GM21526 (cell line): ENCODE measurements at regions not wholly inside any gene's neighbourhood (a gene's known extent, or its start where the extent isn't known, plus 50 kb on each side); places are given as distances from the start of the nearest gene placed in this dataset.
"Not testable (repeated sequence)": the region's sequence is repeated elsewhere in the genome, so short reads cannot be mapped to it uniquely, and the experiment has no call there.

ENCODE experiments used
- ATAC-seq: cut with Tn5 transposase; IDR thresholded peaks from one replicate; pipeline ENCODE4 v1.9.1; 2021; ENCODE audit warnings: moderate library complexity; ENCODE audit not compliant: unreplicated experiment, low FRiP score

GRCh38 chr9:89670801-89671434 is 66.1 kb downstream of the GADD45G start:
- no peak for ATAC-seq

GRCh38 chr9:89674667-89675057 is 69.8 kb downstream of the GADD45G start:
- no peak for ATAC-seq

- ATAC-seq = no peak
These were observed 70.4 kb downstream of the GADD45G start for GRCh38 chr9:89675058-89675742.

GRCh38 chr9:89676281-89676680 is 71.5 kb downstream of the GADD45G start:
- no peak for ATAC-seq

GRCh38 chr9:89677702-89678395 is 73.0 kb downstream of the GADD45G start:
- no peak for ATAC-seq

- no peak for ATAC-seq
These were observed 73.7 kb downstream of the GADD45G start for GRCh38 chr9:89678396-89679015.

- no peak for ATAC-seq
These were observed 74.2 kb downstream of the GADD45G start for GRCh38 chr9:89679016-89679415.

GRCh38 chr9:89679581-89679980 is 74.8 kb downstream of the GADD45G start:
- no peak for ATAC-seq

- ATAC-seq = no peak
These were observed 76.0 kb downstream of the GADD45G start for GRCh38 chr9:89680547-89681467.

GRCh38 chr9:89681468-89681859 is 76.7 kb downstream of the GADD45G start:
- not testable (repeated sequence) for ATAC-seq

GRCh38 chr9:89683626-89684025 is 78.8 kb downstream of the GADD45G start:
- ATAC-seq = no peak

GRCh38 chr9:89684218-89684617 is 79.4 kb downstream of the GADD45G start:
- ATAC-seq = no peak

GRCh38 chr9:89684912-89685636 is 80.3 kb downstream of the GADD45G start:
- ATAC-seq = no peak

GRCh38 chr9:89685698-89686097 is 80.9 kb downstream of the GADD45G start:
- no peak for ATAC-seq

- ATAC-seq = no peak
These were observed 81.3 kb downstream of the GADD45G start for GRCh38 chr9:89686126-89686525.

GRCh38 chr9:89686621-89687020 is 81.8 kb downstream of the GADD45G start:
- ATAC-seq = no peak

GRCh38 chr9:89687188-89687587 is 82.4 kb downstream of the GADD45G start:
- no peak for ATAC-seq

- ATAC-seq = no peak
These were observed 83.0 kb downstream of the GADD45G start for GRCh38 chr9:89687848-89688247.

- not testable (repeated sequence) for ATAC-seq
These were observed 84.5 kb downstream of the GADD45G start for GRCh38 chr9:89689321-89689720.
